ENCODE measurements at regions not wholly inside any gene's neighbourhood (a gene's known extent, or its start where the extent isn't known, plus 50 kb on each side); places are given as distances from the start of the nearest gene placed in this dataset.
"Not testable (repeated sequence)": the region's sequence is repeated elsewhere in the genome, so short reads cannot be mapped to it uniquely, and the experiment has no call there.

DNA sequence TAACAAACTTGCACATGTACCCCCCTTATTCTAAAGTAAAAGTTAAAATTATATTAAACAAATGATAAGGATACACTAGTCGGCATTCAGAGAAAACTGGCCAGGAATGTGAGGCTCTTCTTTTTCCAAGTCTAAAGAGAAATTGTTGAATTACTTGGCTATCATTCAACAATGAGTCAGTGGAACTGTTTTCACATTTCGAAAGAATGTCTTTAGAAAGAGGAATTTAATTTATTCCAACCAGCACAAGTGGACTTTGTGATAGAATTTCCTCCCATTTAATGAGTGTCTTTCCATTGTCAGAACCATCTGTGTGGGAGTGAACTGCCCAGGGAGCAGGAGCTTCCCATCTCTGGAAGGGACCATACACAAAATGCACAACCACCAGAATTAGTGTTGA is 792.2 kb downstream of the EPHA4 start:
- DNase-seq (ENCODE audit: low spot score), result peak; percentile 22

GRCh38 chr2:220781622-220782241 is 790.4 kb downstream of the EPHA4 start:
- DNase-seq (ENCODE audit: low spot score), result no peak

- no peak for DNase-seq (ENCODE audit: low spot score)
Measured at GRCh38 chr2:220782609-220783113, 789.4 kb downstream of the EPHA4 start.

DNA sequence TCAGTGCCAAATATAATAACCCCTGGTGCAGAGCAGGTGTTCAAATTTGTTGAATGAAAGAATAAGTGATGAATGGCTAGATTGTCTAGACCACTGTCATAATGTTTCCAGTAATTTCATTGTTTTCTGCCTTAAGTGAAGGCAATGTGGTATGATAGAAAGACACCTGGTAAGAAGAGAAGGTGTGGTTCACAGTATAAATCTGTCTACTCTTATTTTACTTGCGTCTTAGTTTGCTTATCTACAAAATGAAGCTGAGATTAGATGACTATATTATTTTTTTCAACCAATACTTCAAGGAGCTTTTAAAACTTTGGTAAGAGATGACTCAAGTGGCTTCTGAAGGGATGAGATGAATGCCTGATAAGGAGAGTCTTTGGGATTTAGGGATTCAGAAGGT is 788.4 kb downstream of the EPHA4 start:
- DNase-seq (ENCODE audit: low spot score), result no peak

- no peak for DNase-seq (ENCODE audit: low spot score)
Measured at GRCh38 chr2:220785178-220785577, 786.9 kb downstream of the EPHA4 start.

- DNase-seq (ENCODE audit: low spot score), result no peak
Measured at GRCh38 chr2:220786216-220786615, 785.9 kb downstream of the EPHA4 start.

- DNase-seq (ENCODE audit: low spot score), result no peak
Measured at GRCh38 chr2:220787251-220787650, 784.9 kb downstream of the EPHA4 start.

- DNase-seq (ENCODE audit: low spot score), result no peak
Measured at GRCh38 chr2:220789961-220790360, 782.1 kb downstream of the EPHA4 start.

DNA sequence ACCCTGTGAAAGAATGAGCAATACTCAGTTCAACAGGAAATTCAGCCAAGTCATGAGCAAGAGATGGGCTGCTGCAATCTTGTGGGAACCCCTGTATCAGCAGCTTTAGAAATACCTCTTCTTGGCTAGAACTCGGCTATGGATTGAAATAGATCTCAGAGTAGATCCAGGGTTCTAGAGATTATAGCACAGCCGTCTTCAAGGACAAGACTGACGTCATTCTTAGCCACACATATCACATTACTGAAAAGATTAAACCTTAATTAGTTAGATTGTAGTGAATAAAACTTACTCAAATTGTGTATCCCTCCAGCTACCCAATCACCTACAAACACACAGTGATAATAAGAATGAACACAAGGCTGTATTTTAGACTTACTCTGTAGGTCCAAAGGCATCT is 776.4 kb downstream of the EPHA4 start:
- DNase-seq (ENCODE audit: low spot score), result no peak

DNA sequence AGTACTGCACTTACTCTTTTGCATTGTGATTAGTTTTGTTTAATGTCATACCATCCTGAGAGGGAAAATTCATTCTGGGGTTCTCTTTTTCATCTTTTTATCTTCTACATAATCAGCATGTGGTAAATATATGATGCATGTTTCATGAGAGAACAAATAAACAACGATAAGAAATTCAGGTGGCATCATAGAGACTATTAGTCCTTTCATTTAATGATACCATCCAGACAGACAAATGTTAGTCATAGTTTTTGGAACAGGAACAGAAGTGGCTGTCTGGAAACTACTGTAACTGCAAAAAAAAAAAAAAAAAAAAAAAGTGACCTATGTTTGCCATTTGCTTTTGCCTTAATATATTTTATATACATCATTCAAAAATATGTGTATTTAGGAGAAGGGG is 761.0 kb downstream of the EPHA4 start:
- no peak for DNase-seq (ENCODE audit: low spot score)

GRCh38 chr2:220811952-220812570 is 760.0 kb downstream of the EPHA4 start:
- DNase-seq (ENCODE audit: low spot score), result no peak

- DNase-seq (ENCODE audit: low spot score), result no peak
Measured at GRCh38 chr2:220814441-220814840, 757.7 kb downstream of the EPHA4 start.

- DNase-seq (ENCODE audit: low spot score), result no peak
Measured at GRCh38 chr2:220815698-220816097, 756.4 kb downstream of the EPHA4 start.

- no peak for DNase-seq (ENCODE audit: low spot score)
Measured at GRCh38 chr2:220821683-220822082, 750.4 kb downstream of the EPHA4 start.

GRCh38 chr2:220823590-220823989 is 748.5 kb downstream of the EPHA4 start:
- DNase-seq (ENCODE audit: low spot score), result not testable (repeated sequence)

- DNase-seq (ENCODE audit: low spot score), result no peak
Measured at GRCh38 chr2:220833446-220833845, 738.7 kb downstream of the EPHA4 start.

DNA sequence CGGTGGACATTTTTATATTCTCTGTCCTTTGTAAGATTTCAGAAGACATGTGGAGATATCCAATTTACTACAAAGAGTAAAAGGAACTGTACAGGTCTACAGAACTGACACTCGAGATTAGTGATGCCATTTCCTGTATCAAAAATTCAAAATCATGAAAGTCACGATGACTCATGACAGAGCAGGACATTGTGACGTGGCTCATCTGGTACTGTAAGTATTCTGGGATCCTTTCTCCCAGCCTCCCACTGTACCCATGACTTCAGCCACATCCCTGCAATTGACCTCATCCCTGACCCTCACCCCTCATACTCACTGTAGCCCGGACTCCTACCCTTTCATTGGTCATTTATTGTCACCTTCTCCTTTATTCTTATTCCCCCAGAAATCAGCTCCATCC is 736.5 kb downstream of the EPHA4 start:
- DNase-seq (ENCODE audit: low spot score), result no peak

GRCh38 chr2:220837226-220837625 is 734.9 kb downstream of the EPHA4 start:
- no peak for DNase-seq (ENCODE audit: low spot score)

DNA sequence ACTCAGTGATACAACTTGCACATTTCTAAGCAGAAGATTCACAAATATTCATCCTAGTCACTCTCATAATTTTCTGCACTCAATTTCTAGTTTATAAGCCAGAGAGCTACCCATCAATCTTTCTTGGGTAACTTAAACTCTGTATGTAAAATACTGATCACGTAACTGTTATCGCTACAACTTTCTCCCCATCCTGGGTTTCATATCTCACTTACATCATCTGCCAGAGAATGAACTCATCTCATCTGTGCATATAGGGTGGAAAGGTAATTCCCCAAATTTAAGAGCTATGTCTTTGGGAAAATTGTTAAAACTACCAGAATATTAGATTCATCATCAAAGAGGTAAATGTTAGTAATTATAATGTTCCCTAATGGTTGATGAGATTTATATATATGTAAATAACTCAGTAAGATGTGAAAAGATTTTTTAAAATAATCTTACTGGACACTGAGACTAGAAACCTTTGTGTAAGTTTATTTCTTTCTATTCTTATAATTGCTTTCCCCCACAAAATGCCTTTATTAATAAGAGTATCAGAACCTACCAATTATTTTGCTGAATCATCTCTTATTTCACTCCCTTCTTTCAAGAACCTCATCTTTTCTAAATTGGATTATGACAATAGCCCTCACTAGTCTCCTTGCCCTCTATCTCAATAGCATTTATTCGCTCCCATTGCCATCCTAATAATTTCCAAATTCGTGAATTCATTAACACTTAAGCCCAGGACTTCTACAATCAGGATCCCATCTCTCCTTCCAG is 729.0 kb downstream of the EPHA4 start:
- DNase-seq (ENCODE audit: low spot score), result no peak

GRCh38 chr2:220845766-220846273 is 726.3 kb downstream of the EPHA4 start:
- no peak for DNase-seq (ENCODE audit: low spot score)

- no peak for DNase-seq (ENCODE audit: low spot score)
Measured at GRCh38 chr2:220847006-220847405, 725.1 kb downstream of the EPHA4 start.

GRCh38 chr2:220847589-220847988 is 724.5 kb downstream of the EPHA4 start:
- DNase-seq (ENCODE audit: low spot score), result peak; percentile 30

GRCh38 chr2:220849433-220849832 is 722.7 kb downstream of the EPHA4 start:
- DNase-seq (ENCODE audit: low spot score), result no peak

Measured in Ammon's horn (tissue), 1 donor.